Dermis microvascular lymphatic vessel endothelial cell (primary cell): ENCODE measurements at regions not wholly inside any gene's neighbourhood (a gene's known extent, or its start where the extent isn't known, plus 50 kb on each side); places are given as distances from the start of the nearest gene placed in this dataset.
"Not testable (repeated sequence)": the region's sequence is repeated elsewhere in the genome, so short reads cannot be mapped to it uniquely, and the experiment has no call there.

Source experiments
- DNase-seq, 2 donors: peaks; one replicate each; pipeline versions ENCODE4 v3.0.0 to v3.0.0-alpha.2; 2010; ENCODE audit warnings: low read depth in 2 of 2

GRCh38 chr12:38157933-38158401 lies 158.6 kb upstream of the ALG10B start:
- DNase-seq = no peak

- DNase-seq = no peak
These were observed 158.0 kb upstream of the ALG10B start for GRCh38 chr12:38158428-38159091.

GRCh38 chr12:38159092-38159551 lies 157.5 kb upstream of the ALG10B start:
- no peak for DNase-seq

GRCh38 chr12:38159591-38160317 lies 156.8 kb upstream of the ALG10B start:
- no peak for DNase-seq

GRCh38 chr12:38160318-38161122 lies 156.1 kb upstream of the ALG10B start:
- no peak for DNase-seq

GRCh38 chr12:38161123-38162000 lies 155.2 kb upstream of the ALG10B start:
- DNase-seq = no peak

GRCh38 chr12:38162013-38162412 lies 154.6 kb upstream of the ALG10B start:
- no peak for DNase-seq

GRCh38 chr12:38162708-38163441 lies 153.7 kb upstream of the ALG10B start:
- DNase-seq = no peak

- no peak for DNase-seq
These were observed 153.2 kb upstream of the ALG10B start for GRCh38 chr12:38163442-38163801.

- DNase-seq = no peak
These were observed 150.3 kb upstream of the ALG10B start for GRCh38 chr12:38166225-38166624.

GRCh38 chr12:38175538-38175937 lies 141.0 kb upstream of the ALG10B start:
- DNase-seq = no peak

GRCh38 chr12:38183617-38184016 lies 133.0 kb upstream of the ALG10B start:
- DNase-seq = not testable (repeated sequence)

GRCh38 chr12:38197286-38197685 lies 119.3 kb upstream of the ALG10B start:
- DNase-seq = not testable (repeated sequence)

GRCh38 chr12:38201461-38202276 lies 114.9 kb upstream of the ALG10B start:
- DNase-seq = no peak

- no peak for DNase-seq
These were observed 111.7 kb upstream of the ALG10B start for GRCh38 chr12:38204831-38205230.

GRCh38 chr12:38222011-38222410 lies 94.6 kb upstream of the ALG10B start:
- no peak for DNase-seq

GRCh38 chr12:38238328-38238727 lies 78.2 kb upstream of the ALG10B start:
- not testable (repeated sequence) for DNase-seq

- no peak for DNase-seq
These were observed 62.8 kb upstream of the ALG10B start for GRCh38 chr12:38253778-38254177.

GRCh38 chr12:38258411-38258810 lies 58.2 kb upstream of the ALG10B start:
- DNase-seq = no peak
